IMR-90 (cell line): ENCODE measurements at regions not wholly inside any gene's neighbourhood (a gene's known extent, or its start where the extent isn't known, plus 50 kb on each side); places are given as distances from the start of the nearest gene placed in this dataset.

ENCODE experiments used
- ATAC-seq: fragments of 200-7000 bp; cut with Tn5 transposase; 2 replicates; pipeline ENCODE4 v1.9.1; 2020; ENCODE audit warnings: low read depth, mild to moderate bottlenecking, moderate library complexity
- BruUV-seq: library from RNA; stranded (reverse); fragments of 400-500 nt; replicated peaks from 2 replicates; lab custom pipeline; 2021; lab: Mats Ljungman, UMichigan
- CTCF ChIA-PET: fragments of 300-600 bp; formaldehyde crosslinking; extraction: SDS; loops from one replicate; lab custom pipeline; 2021; ENCODE audit warnings: antibody characterized with exemption; lab: Yijun Ruan, JAX
- POLR2A ChIA-PET: fragments of 300-600 bp; sonication (Branson Sonifier 250); formaldehyde crosslinking; loops from one replicate; lab custom pipeline; 2022; ENCODE audit warnings: antibody characterized with exemption; ENCODE audit not compliant: unreplicated experiment; lab: Charles Lee
- DNase-seq: peaks from one replicate; pipeline ENCODE4 v3.0.0; 2013
- H2AFZ ChIP-seq: replicated peaks from 2 replicates; pipeline ENCODE3; 2013; ENCODE audit warnings: low read length, mild to moderate bottlenecking; ENCODE audit not compliant: poor library complexity
- H2AK5ac ChIP-seq: 2 replicates; pipeline ENCODE4 v1.6.1; 2013; ENCODE audit warnings: low read depth, low read length, inconsistent platforms
- H2AK9ac ChIP-seq: replicated peaks from 2 replicates; pipeline ENCODE3; 2013; ENCODE audit warnings: mild to moderate bottlenecking, low read depth, low read length, moderate library complexity; ENCODE audit not compliant: poor library complexity
- H2BK120ac ChIP-seq: 2 replicates; pipeline ENCODE4 v1.6.1; 2013; ENCODE audit warnings: low read depth, low read length, inconsistent platforms
- H2BK15ac ChIP-seq: 3 replicates; pipeline ENCODE4 v1.6.1; 2013; ENCODE audit warnings: low read depth, low read length, inconsistent platforms
- H2BK20ac ChIP-seq: 2 replicates; pipeline ENCODE4 v1.6.1; 2013; ENCODE audit warnings: low read depth, mild to moderate bottlenecking, inconsistent platforms, low read length, moderate library complexity
- H2BK5ac ChIP-seq: 2 replicates; pipeline ENCODE4 v1.6.1; 2013; ENCODE audit warnings: mild to moderate bottlenecking, low read depth, low read length, inconsistent platforms; ENCODE audit not compliant: poor library complexity, severe bottlenecking
- H3K14ac ChIP-seq: replicated peaks from 2 replicates; pipeline ENCODE4 v1.6.1; 2013; ENCODE audit warnings: low read depth, low read length, inconsistent platforms
- H3K18ac ChIP-seq: 2 replicates; pipeline ENCODE4 v1.6.1; 2013; ENCODE audit warnings: low read depth, low read length, control low read depth
- H3K23ac ChIP-seq: 2 replicates; pipeline ENCODE4 v1.6.1; 2013; ENCODE audit warnings: low read depth, low read length, inconsistent platforms
- H3K27ac ChIP-seq: 2 replicates; pipeline ENCODE4 v1.5.1; 2013; ENCODE audit warnings: mild to moderate bottlenecking, control low read depth, low read length; ENCODE audit not compliant: insufficient read depth
- H3K27me3 ChIP-seq: 2 replicates; pipeline ENCODE4 v1.6.1; 2013; ENCODE audit warnings: low read length; ENCODE audit not compliant: control insufficient read depth, insufficient read depth
- H3K36me3 ChIP-seq: 2 replicates; pipeline ENCODE4 v1.6.1; 2013; ENCODE audit warnings: low read length, mixed read lengths; ENCODE audit not compliant: control insufficient read depth, insufficient read depth
- H3K4ac ChIP-seq: 2 replicates; pipeline ENCODE4 v1.6.1; 2013; ENCODE audit warnings: low read depth, low read length, inconsistent platforms
- H3K4me1 ChIP-seq: 2 replicates; pipeline ENCODE4 v1.6.1; 2013; ENCODE audit warnings: low read length, mixed read lengths; ENCODE audit not compliant: control insufficient read depth, insufficient read depth
- H3K4me2 ChIP-seq: 2 replicates; pipeline ENCODE4 v1.6.1; 2013; ENCODE audit warnings: low read depth, mild to moderate bottlenecking, control low read depth, low read length, moderate library complexity
- H3K4me3 ChIP-seq: 2 replicates; pipeline ENCODE4 v1.5.1; 2013; ENCODE audit warnings: low read depth, mild to moderate bottlenecking, control low read depth, low read length, moderate library complexity; ENCODE audit not compliant: insufficient read depth
- H3K56ac ChIP-seq: 2 replicates; pipeline ENCODE4 v1.6.1; 2013; ENCODE audit warnings: low read length, inconsistent platforms; ENCODE audit not compliant: insufficient read depth; ENCODE audit errors: extremely low read depth
- H3K79me1 ChIP-seq, 2 experiments: 2 replicates each; pipeline ENCODE4 v1.6.1; 2013; ENCODE audit warnings: low read length in 2 of 2, inconsistent platforms in 1 of 2, low read depth in 1 of 2
- H3K9ac ChIP-seq: 2 replicates; pipeline ENCODE4 v1.6.1; 2013; ENCODE audit warnings: low read depth, low read length, control low read depth
- H3K9me1 ChIP-seq: 2 replicates; pipeline ENCODE4 v1.6.1; 2013; ENCODE audit warnings: low read length, inconsistent platforms; ENCODE audit not compliant: insufficient read depth
- H3K9me3 ChIP-seq: 2 replicates; pipeline ENCODE4 v1.6.1; 2013; ENCODE audit warnings: low read length; ENCODE audit not compliant: control insufficient read depth, insufficient read depth
- H4K20me1 ChIP-seq: 2 replicates; pipeline ENCODE4 v1.6.1; 2013; ENCODE audit warnings: low read length, inconsistent platforms; ENCODE audit not compliant: insufficient read depth
- H4K5ac ChIP-seq: 2 replicates; pipeline ENCODE4 v1.6.1; 2013; ENCODE audit warnings: mild to moderate bottlenecking, low read depth, low read length, control low read depth
- H4K8ac ChIP-seq, 2 experiments: 2 replicates each; pipeline ENCODE4 v1.6.1; 2013; ENCODE audit warnings: low read depth in 2 of 2, low read length in 2 of 2, control low read depth in 1 of 2, inconsistent platforms in 1 of 2
- H4K91ac ChIP-seq: 2 replicates; pipeline ENCODE4 v1.6.1; 2013; ENCODE audit warnings: low read depth, low read length, inconsistent platforms; ENCODE audit not compliant: insufficient read depth
- BHLHE40 ChIP-seq: fragments of 150-350 bp; IDR thresholded peaks from 2 replicates; pipeline ENCODE4 v1.6.1; 2016; ENCODE audit warnings: mild to moderate bottlenecking, low read depth, low read length
- CEBPB ChIP-seq: IDR thresholded peaks from 2 replicates; pipeline ENCODE4 v1.6.1; 2012; ENCODE audit warnings: low read depth, low read length, improper control_type of control experiment
- CHD1 ChIP-seq: IDR thresholded peaks from 2 replicates; pipeline ENCODE4 v1.6.1; 2012; ENCODE audit warnings: low read depth, low read length, improper control_type of control experiment
- ELK1 ChIP-seq: fragments of 150-350 bp; IDR thresholded peaks from 2 replicates; pipeline ENCODE4 v1.6.1; 2016; ENCODE audit warnings: low read depth, mild to moderate bottlenecking, low read length, moderate library complexity, borderline replicate concordance
- MAFK ChIP-seq: IDR thresholded peaks from 2 replicates; pipeline ENCODE4 v1.6.1; 2012; ENCODE audit warnings: low read depth, low read length, improper control_type of control experiment
- MAZ ChIP-seq: IDR thresholded peaks from 2 replicates; pipeline ENCODE4 v1.6.1; 2012; ENCODE audit warnings: low read depth, mild to moderate bottlenecking, low read length, improper control_type of control experiment, moderate library complexity, borderline replicate concordance
- MXI1 ChIP-seq: IDR thresholded peaks from 2 replicates; pipeline ENCODE4 v1.6.1; 2012; ENCODE audit warnings: low read depth, mild to moderate bottlenecking, low read length, moderate library complexity, borderline replicate concordance
- NFE2L2 ChIP-seq: fragments of 150-350 bp; IDR thresholded peaks from 2 replicates; pipeline ENCODE4 v1.6.1; 2016; ENCODE audit warnings: low read depth, mild to moderate bottlenecking, low read length
- RAD21 ChIP-seq: IDR thresholded peaks from 2 replicates; pipeline ENCODE4 v1.6.1; 2012; ENCODE audit warnings: low read length, improper control_type of control experiment
- RFX5 ChIP-seq: IDR thresholded peaks from 2 replicates; pipeline ENCODE4 v1.8.0; 2012; ENCODE audit warnings: low read depth, mild to moderate bottlenecking, low read length, moderate library complexity
- WGBS, 2 experiments: methylation state at CpG; one replicate each; pipeline versions ENCODE4 v1.1.5 to v1.1.7; 2013; ENCODE audit warnings: missing lambda C conversion rate in 2 of 2; ENCODE audit not compliant: insufficient read length in 1 of 2; ENCODE audit errors: extremely low coverage in 2 of 2; 5-methylcytosine and 5-hydroxymethylcytosine counted together
- dilution Hi-C: fragments of 300-500 bp; cut with HindIII; formaldehyde crosslinking; loops from one replicate; pipeline ENCODE4 v1.14.3; 2018; ENCODE audit warnings: low sequenced_read_pairs; ENCODE audit not compliant: unreplicated experiment
- in situ Hi-C: fragments of 300-500 bp; cut with MboI; formaldehyde crosslinking; loops from 3 replicates; pipeline ENCODE4 v1.14.3; 2019; ENCODE audit warnings: low sequenced_read_pairs, inconsistent platforms, mixed read lengths
- intact Hi-C: fragments of 100-400 bp; cut with micrococcal nuclease; formaldehyde crosslinking; loops from 2 replicates; pipeline ENCODE4 v1.10.0; 2022

GRCh38 chr2:59077981-59078531 is 836.9 kb upstream of the FANCL start:
- no TSS peak for BruUV-seq
- Histone ChIP-seq H3K4me3 (no peak overlapping the region), H3K14ac (no peak overlapping the region), H2AK9ac (no peak overlapping the region), H3K4me1 (no peaks in the 10 kb centered on the region), H3K9ac (no peak overlapping the region), H3K4me2 (no peak overlapping the region), H2BK15ac (no peak overlapping the region), H4K20me1 (no peaks in the 10 kb centered on the region), H3K56ac (no peak overlapping the region), H3K9me3 (no peaks in the 10 kb centered on the region), H2BK20ac (no peak overlapping the region), H3K79me1 (no peaks in the 10 kb centered on the region), H3K9me1 (no peaks in the 10 kb centered on the region), H2BK5ac (no peak overlapping the region), H4K91ac (no peak overlapping the region), H3K27ac (no peak overlapping the region), H4K8ac (no peak overlapping the region), H3K18ac (no peak overlapping the region), H2AK5ac (no peak overlapping the region), H3K4ac (no peak overlapping the region), H2AFZ (no peak overlapping the region), H2BK120ac (no peak overlapping the region), H3K27me3 (no peaks in the 10 kb centered on the region), H4K5ac (no peak overlapping the region), H3K23ac (no peak overlapping the region), H3K36me3 (no peaks in the 10 kb centered on the region)
- ChIA-PET CTCF (interaction anchor here (1.6 kb wide), 1 partner anchor 15 kb away, joined by 7 read pairs; no protein-coding TSS in a partner anchor), POLR2A (no interaction called here)
- in situ Hi-C loops (no loop called here), dilution Hi-C loops (no loop called here), intact Hi-C loops (no loop called here)
- WGBS, 2 experiments: no CpG with 5 or more reads among the region's 6 CpGs
- no peak for TF ChIP-seq MAFK
- no peak for TF ChIP-seq CHD1
- no peak for TF ChIP-seq ELK1
- TF ChIP-seq MXI1: no peak
- TF ChIP-seq BHLHE40: no peak
- no peak for TF ChIP-seq NFE2L2
- TF ChIP-seq CEBPB: no peak
- TF ChIP-seq RFX5: no peak
- TF ChIP-seq RAD21: no peak
- no peak for TF ChIP-seq MAZ
- ATAC-seq (no peak), DNase-seq (no peak)
